ENCODE measurements at regions not wholly inside any gene's neighbourhood (a gene's known extent, or its start where the extent isn't known, plus 50 kb on each side); places are given as distances from the start of the nearest gene placed in this dataset.
"Not testable (repeated sequence)": the region's sequence is repeated elsewhere in the genome, so short reads cannot be mapped to it uniquely, and the experiment has no call there.

DNA sequence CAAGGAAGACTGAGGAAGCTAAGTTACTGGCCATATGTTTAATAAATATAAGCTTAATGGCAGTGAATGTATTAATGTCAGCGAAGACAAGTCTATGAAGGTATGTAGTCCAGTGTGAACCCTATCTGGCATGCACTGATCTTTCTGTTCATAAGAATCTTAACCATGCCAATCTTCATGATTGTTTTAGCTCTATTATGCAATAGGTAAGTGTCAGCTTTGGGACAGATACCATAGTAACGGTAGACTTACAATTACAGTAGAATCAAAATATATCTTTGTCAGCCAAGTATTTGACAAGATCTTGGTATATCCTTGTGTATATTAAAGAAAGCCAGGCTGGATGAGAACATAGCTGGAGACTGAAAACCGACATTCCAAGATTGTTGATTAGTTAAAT, 428.5 kb downstream of the SPRY2 start:
- ATAC-seq (no peak), DNase-seq (no peak)
- intact Hi-C loops (cut with micrococcal nuclease), result no loop called here

DNA sequence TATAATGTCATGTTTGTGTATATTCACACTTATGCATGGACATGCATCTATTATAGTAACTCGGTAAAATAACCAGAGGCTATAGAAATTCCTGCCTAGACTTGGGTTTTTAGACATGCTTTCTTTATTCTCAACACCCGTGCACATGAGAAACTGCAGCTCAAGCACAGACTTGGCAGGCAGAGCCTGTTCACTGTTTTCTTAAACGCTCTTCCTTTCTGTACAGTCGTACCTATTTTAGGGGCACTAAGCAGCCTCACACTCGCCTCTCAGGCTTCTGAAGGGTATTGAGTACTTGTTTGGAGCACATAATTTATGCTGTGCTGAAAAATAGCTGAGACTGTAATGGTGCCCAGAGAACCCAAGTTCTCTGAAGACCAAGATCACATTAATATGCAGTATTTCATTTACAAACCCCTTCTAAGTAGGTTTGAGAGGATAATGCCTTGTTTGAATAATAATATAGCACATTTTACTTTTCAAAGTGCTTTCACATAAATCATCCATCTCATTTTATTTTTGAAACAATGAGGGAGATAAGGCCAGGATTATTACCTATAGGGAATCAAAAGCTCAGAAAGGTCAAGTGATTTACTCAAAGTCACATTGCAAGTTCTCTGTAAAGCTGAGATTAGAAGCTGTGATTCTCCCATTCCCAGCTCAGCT, 429.9 kb downstream of the SPRY2 start:
- DNase-seq, result no peak
- peak; percentile 45 for ATAC-seq
- intact Hi-C loops (cut with micrococcal nuclease), result no loop called here

DNA sequence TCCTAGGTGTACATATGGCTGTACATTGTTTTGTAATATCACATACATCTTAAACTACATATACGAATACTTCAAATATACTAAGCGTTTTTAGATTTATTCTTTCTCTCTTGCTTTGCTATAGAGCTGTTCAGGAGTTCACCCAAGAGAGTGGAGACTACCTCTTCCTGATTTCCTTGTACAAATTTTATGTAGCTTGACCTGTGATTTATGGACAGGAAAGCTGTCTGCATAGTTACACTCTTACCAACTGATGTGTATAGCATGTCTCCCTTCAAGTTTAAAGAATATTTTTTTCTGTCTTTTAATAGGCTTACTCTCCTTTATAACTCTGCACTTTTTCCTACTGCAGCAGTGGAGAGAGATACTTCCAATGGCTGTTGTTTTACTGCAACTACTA, 428.7 kb downstream of the NDFIP2 start:
- no peak for ATAC-seq
- intact Hi-C loops (cut with micrococcal nuclease), result no loop called here
- DNase-seq, result no peak

GRCh38 chr13:79908381-79908780, 427.4 kb downstream of the NDFIP2 start:
- ATAC-seq (no peak), DNase-seq (no peak)
- intact Hi-C loops (cut with micrococcal nuclease), result no loop called here

DNA sequence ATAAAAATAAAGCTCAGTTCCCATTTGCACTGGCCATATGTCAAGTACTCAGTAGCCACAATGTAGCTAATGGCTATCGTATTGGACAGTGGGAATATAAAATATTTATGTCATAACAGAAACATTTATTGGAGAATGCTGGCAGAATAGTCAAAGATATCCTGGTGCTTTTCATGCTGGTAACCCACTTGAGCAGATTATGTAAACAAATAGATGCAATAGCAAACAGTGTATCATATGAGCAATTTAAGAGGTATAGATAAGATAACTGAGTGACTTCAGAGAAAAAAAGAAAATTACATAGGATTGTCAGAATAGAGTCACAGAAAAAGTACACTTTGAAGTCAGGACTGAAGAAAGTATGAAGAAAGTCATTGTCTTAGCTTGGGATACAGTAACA, 426.6 kb downstream of the NDFIP2 start:
- ATAC-seq (no peak), DNase-seq (no peak)
- intact Hi-C loops (cut with micrococcal nuclease), result no loop called here

DNA sequence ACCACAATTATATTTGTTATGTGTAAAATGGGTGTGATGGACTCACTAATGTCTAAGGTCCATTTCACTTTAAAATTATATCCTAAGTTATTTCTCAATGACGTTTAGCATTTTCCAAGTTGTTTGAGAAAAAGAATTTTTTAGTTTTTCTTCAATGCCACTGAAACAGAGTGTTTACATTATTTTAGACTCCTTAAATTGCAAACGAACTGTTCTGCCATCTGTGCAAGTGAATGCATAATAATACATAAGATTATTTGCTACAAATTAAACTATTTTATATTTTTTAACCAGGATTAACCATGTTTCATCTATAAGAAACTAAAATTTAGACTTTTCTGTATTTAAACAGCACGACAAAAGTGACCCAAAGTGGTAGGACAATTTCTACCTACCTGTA, 425.4 kb downstream of the NDFIP2 start:
- no peak for ATAC-seq
- intact Hi-C loops (cut with micrococcal nuclease), result no loop called here
- DNase-seq, result no peak

GRCh38 chr13:79905018-79905417, 424.1 kb downstream of the NDFIP2 start:
- intact Hi-C loops (cut with micrococcal nuclease), result no loop called here
- DNase-seq, result no peak
- ATAC-seq, result no peak

- intact Hi-C loops (cut with micrococcal nuclease), result no loop called here
Measured at GRCh38 chr13:79904581-79904980, 423.6 kb downstream of the NDFIP2 start.

GRCh38 chr13:79901336-79901735, 420.4 kb downstream of the NDFIP2 start:
- intact Hi-C loops (cut with micrococcal nuclease), result no loop called here
- DNase-seq (no peak), ATAC-seq (no peak)

More at GRCh38 chr13:79904581-79904980, 423.6 kb downstream of the NDFIP2 start:
- ATAC-seq (no peak), DNase-seq (no peak)

- ATAC-seq (no peak), DNase-seq (no peak)
- intact Hi-C loops (cut with micrococcal nuclease), result no loop called here
Measured at GRCh38 chr13:79900356-79900755, 419.4 kb downstream of the NDFIP2 start.

DNA sequence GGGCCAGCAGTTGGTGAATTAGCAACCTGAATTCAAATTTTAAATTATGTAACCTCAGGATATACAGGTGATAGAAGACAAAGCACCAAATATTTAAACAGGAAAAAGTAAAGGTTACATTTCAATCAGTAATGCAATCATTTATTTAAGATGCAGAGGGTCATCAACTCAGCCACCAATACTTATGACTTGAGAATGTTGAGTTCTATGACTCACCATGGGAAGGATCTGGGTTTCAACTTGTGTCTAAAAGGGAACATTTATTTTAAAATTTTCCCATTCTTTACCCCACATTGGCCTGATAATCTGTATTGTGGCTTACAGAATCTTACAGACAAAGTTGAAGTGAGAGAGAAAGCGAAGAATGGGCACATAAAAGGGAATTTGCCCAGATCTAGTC, 418.0 kb downstream of the NDFIP2 start:
- intact Hi-C loops (cut with micrococcal nuclease), result no loop called here
- no peak for ATAC-seq
- DNase-seq, result no peak

DNA sequence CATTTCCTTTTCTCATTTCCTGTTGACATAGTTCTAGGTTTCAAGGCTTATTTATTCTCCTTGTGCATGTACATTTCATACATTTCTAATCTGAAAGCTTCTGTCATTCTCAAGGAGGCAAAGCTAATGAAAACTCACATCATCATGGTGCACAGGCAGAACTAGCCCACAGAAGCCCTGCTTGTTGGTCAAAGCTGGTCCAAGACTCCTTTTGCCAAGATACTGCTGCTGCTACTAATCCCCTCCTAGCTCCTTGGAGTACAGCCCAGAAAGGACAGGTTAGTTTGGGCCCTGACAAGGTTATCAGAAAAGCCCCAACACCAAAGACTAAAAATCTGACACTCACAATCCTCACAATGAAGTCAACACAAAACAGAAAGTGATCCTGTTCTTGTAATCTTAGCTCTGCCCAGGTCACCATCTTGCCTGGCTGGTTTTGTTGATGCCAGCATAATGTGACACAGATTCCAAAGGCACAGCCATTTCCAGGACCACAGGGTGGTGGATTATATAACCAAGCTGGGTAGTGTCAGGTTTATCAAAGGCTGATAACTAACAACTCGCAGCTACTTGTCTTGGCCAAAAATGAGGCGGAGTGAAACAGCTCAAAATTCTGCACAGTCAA, 417.4 kb downstream of the NDFIP2 start:
- ATAC-seq (peak; percentile 63), DNase-seq (no peak)
- intact Hi-C loops (cut with micrococcal nuclease), result no loop called here

- intact Hi-C loops (cut with micrococcal nuclease), result no loop called here
- no peak for DNase-seq
- no peak for ATAC-seq
Measured at GRCh38 chr13:79896851-79897250, 415.9 kb downstream of the NDFIP2 start.

DNA sequence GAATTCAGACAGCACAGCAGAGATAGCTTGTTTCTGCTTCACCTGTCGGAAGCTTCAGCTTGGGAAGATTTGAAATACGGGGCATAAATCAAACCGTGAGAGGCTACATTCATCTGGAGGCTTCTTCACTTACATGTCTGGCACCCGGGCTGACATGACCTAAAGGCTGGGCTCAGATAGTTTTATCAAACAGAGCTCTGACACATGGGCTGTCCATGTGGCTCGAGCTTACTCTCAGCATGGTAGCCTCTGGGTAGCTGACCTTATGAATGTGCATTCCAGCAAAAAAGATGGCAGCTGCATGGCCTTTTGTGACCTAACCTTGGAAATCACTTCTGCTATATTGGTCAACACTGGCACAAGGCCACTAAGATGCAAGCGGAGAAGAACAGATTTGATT, 414.5 kb downstream of the NDFIP2 start:
- DNase-seq (no peak), ATAC-seq (no peak)
- intact Hi-C loops (cut with micrococcal nuclease), result no loop called here

DNA sequence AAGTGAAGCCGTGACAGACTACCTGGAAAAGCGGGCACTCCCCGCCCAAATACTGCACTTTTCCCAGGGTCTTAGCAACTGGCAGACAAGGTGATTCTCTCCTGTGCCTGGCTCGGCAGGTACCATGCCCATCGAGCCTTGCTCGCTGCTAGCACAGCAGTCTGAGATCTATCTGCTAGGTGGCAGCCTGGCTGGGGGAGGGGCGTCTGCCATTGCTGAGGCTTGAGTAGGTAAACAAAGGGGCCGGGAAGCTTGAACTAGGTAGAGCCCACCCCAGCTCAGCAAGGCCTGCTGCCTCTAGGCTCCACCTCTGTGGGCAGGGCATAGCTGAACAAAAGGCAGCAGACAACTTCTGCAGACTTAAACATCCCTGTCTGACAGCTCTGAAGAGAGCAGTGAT, 406.3 kb downstream of the NDFIP2 start:
- intact Hi-C loops (cut with micrococcal nuclease); DNase-seq; ATAC-seq: not testable (repeated sequence)

- intact Hi-C loops (cut with micrococcal nuclease), result no loop called here
- DNase-seq, result no peak
- no peak for ATAC-seq
Measured at GRCh38 chr13:79886601-79887000, 405.6 kb downstream of the NDFIP2 start.

- DNase-seq, result no peak
- no peak for ATAC-seq
- intact Hi-C loops (cut with micrococcal nuclease), result no loop called here
Measured at GRCh38 chr13:79884890-79885289, 403.9 kb downstream of the NDFIP2 start.

GRCh38 chr13:79883216-79883615, 402.3 kb downstream of the NDFIP2 start:
- intact Hi-C loops (cut with micrococcal nuclease), result no loop called here
- ATAC-seq, result no peak
- DNase-seq, result no peak

GRCh38 chr13:79880818-79881217, 399.9 kb downstream of the NDFIP2 start:
- ATAC-seq, result no peak
- DNase-seq, result no peak
- intact Hi-C loops (cut with micrococcal nuclease), result no loop called here

DNA sequence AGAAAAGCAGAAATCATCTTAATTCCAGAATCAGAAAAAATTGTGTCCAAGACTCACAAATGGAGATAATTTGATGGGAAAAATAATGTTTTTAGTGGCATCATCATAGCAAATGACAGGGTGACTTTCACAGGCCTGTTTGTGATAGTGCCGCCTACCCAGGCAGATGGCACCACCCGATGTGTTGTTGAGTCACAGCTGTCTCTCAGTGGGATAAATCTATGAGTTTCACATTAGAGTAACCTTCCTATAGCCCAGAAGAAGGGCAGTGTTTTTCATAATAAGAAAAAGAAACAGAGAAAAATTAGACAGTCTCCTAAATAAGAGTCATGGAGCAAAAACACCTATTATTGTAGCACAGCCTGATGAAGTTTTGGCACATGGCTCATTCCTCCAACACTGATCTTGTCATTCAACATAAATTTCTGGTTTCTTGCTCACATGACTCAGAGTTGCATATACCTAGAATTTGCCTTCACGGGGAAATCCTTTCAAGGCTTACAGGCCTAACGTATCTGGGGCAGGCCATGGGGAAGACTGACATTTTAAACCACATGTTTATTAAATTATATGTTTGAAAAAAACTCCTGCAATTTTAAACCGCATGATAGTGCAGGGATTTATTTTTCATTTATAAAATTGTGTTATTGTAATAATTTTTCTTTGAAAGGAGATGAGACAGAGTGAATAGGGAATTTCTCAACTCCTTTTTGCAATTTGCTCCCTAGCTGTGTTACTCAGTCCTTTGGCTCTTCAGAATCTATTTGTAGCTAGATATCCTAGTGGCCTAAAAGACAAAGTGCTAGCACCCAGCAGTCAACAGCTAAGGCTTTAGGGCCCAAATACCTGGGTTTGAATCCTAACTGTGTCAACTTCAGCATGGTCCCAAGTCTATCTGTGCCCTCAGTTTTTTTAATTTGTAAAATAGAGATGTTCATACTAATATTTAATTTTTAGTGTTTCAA, 393.7 kb downstream of the NDFIP2 start:
- DNase-seq (no peak), ATAC-seq (no peak)
- intact Hi-C loops (cut with micrococcal nuclease), result no loop called here

All from left ventricle myocardium superior (tissue), 1 donor.